ENCODE measurements at regions not wholly inside any gene's neighbourhood (a gene's known extent, or its start where the extent isn't known, plus 50 kb on each side); places are given as distances from the start of the nearest gene placed in this dataset.

DNA sequence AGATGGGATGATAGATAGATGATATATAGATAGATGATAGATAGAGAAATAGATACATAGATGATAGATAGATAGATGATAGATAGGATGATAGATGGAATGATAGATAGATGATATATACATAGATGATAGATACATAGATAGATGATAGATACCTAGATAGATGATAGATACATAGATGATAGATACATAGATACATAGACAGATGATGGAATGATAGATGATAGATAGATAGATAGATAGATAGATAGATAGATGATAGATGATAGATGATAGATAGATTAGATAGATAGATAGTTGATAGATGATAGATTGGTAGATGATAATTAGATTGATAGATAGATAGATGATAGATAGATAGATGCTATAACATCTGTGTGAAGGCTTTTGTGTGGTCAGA is 201.7 kb upstream of the RAB4A start:
- no peak for DNase-seq

DNA sequence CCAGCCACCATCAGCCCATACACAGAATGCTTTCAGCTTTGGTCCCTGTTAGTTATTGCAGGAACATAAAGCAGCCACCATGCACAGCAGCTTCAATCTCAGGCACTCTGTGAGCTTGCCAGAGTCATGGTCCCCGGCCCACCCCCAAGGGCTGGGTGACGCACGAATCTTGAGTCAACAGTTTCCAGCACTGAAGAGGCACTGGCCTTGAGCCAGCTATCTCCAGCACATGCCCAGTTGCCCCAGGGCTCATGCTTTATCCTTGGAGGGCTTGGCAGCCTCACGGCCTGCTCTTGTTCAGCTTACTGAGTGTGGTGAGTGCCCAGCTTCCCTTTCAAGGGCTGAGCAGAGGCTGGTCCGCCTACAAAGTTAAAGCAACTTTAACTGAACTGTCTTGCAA is 200.7 kb upstream of the RAB4A start:
- peak; percentile 95 to 97 for DNase-seq

DNA sequence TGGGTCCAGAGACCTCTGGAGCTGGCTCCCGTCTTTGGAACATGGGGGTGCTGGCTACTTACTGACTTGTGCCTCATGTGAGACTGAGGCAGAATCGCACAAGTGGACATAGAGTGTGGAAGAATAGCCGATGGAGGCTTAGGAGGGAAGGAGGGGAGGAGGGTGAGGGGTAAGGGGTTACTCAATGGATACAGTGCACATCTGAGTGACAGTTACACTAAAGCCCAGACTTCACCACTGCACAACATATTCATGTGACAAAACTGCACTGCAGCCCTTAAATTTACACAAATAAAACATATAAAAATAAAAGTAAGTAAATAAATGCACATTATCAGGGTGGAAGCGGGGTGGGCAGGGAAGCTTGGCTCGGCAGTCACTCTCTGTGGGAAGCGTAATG is 197.7 kb upstream of the RAB4A start:
- DNase-seq: no peak

DNA sequence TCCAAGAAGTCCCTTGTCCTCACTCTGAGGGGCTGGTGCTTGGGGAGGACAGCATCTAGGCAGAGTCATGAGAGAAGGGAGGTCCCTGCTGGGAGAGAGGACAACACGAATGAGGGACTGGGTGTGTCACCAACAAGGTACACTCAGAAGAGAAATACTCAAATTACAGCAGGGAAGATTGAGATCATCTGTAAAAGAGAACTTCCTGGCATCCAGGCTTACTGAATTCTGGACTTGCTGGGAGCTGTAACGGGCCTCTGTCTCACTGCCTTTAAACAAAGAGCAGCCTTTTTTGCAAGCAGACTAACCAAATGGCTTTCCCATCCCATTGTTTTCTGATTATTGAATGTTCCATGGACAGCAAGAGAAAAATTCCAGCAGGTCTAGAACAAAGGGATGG is 195.7 kb upstream of the RAB4A start:
- DNase-seq: no peak

DNA sequence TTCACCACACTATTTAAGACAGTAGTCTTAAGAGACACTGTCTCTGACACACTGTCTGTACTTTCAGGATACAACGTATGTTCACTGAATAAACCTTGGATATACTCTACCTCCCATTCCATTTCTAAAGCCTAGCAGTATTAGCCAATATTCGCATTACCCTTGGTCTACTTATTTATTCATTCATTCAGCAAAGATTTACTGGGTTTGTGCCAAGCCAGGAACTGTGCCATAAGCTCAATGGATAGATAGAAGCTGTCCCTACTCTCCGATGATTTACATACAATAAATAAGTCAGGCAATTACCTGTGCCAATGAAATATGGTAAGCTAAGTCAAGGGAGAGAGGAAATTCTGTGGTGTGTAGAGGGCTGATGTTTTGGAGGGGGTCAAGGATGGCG is 195.2 kb upstream of the RAB4A start:
- DNase-seq: no peak

DNA sequence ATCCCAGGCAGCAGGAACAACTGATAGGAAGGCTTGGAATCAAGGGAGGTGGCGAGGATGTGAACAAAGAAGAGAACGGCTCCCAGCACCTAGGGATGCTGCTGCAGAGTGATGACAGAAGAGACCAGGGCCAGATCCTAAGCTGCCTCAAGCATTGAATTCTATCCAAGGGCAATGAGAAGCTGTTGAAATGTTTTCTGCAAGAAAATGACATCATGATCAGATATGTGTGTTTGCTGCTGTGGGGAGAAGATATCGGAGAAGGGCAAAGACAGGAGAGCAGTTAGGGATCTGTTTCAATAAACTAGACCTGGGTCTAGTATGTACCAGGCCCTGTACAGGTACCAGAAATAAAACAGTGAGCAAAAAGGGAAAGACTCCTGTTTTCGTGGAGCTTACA is 194.7 kb upstream of the RAB4A start:
- no peak for DNase-seq

DNA sequence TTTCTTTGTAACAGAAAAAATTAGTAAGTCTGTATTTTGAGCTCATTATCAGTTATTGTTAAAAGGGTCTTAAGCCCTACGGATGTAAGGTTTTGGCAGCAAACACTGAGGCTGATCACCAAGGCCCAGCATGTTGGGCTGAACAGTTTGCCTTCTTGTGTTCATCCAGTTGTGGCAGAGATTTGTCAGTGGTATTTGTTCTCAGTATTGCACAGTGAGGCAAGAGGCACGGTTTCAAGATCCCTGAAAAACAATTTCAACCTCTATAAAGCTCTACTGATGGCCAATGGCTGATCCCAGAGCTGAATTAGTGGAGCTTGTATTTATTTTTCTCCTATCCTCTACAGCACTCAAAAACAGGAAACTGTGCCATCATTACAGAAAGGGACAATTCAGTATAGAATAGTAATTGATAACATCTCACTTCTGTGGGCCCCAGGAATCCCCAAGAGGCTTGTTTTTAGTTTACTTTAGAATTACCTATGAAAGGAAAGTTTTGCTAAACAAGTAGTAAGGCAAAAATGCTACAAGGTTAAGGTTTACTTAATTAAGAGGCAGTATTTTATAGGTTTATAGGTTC is 191.8 kb upstream of the RAB4A start:
- no peak for DNase-seq

DNA sequence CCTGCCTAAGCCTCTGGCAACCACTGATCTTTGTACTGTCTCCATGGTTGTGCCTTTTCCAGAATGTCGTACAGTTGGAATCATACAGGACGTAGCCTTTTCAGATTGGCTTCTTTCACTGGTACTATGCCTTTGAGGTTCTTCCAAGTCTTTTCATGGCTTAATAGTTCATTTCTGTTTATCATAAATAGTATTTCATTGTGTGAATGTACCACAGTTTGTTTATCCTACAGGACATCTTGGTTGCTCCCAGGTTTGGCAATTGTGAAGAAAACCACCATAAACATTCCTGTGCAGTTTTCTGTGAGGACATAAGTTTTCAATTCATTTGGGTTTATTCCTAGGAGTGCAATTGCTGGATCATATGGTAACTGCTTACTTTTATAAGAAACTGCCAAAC is 190.6 kb upstream of the RAB4A start:
- no peak for DNase-seq

DNA sequence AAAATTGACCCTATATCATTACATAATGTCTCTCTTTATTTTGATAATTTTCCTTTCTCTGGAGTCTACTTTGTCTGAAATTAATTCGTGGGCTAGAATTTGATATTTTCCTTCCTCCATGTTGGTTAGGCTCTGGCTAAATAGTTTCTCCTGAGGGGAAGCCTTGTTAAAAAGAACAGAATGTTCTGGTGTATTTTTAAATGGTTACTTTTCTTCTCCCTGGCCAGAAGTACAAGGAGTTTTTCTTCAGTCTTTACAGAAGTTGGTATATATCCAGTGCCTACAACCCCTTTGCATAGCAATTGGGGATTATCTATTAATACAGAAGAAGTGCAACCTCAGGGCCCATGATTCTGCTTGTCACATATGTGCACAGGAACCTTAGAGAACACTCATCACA is 185.6 kb upstream of the RAB4A start:
- DNase-seq: no peak

DNA sequence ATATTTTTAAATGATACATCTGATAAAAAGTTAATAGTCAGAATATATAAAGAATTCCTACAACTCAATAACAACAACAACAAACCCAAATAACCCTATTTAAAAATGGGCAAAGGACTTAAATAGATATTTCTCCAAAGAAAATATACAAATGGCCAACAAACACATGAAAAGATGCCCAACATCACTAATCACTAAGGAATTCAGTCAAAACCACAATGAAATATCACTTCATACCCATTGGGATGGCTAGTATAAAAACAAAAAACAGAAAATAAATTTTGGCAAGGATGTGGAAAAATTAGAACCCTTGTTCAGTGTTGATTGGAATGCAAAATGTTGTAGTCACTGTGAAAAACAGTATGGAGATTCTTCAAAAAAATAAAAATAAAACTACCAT is 184.8 kb upstream of the RAB4A start:
- no peak for DNase-seq

DNA sequence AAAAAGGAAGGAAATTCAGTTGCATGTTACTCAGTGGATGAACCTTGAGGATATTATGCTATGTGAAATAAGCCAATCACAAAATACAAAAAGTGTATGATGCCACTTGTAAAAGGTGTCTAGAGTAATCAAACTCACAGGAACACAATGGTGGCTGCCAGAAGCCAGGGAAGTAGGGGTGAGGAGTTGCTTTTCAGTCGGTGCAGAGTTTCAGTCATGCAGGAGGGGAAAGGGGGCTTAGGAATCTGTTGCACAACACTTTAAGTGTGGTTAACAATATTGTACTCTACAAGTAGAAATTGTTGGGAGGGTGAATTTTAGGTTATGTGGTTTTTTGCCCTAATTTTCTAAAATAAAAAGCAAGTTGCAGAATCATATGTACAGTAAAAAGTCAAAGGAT is 184.2 kb upstream of the RAB4A start:
- no peak for DNase-seq

DNA sequence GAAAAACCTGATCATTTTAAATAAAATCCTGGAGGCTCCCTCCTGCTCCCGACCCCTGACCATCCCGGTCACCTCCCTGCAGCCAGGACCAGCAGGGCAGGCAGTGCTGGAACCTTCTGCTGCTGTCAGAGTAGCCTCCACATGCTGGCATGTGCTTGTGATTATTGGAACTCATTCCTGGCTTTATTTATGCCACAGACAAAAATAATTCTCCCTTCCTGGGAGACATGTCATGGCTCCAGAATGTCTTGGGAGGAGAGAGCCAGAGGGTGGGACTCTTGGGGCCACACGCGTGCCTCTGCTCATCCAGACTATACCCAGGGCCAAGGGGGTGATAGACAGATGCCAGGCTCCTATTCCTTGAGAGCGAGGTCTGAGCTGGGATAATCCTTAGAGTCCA is 183.6 kb upstream of the RAB4A start:
- no peak for DNase-seq

DNA sequence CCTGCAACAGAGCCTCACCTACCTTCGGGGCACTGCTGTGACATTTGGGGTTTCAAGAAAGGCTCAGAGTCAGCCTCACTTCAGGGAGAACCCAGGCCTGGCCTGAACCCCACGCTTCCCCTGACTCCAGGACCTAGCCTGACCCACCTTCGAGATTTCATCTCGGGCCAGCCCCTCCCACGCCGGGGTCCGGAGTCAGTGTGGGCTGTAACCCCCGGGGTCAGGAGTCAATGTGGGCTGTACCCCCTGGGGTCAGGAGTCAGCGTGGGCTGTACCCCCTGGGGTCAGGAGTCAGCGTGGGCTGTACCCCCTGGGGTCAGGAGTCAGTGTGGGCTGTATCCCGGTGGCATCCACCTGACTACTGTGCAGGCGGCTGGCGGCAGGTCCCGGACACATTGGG is 183.0 kb upstream of the RAB4A start:
- DNase-seq: no peak

DNA sequence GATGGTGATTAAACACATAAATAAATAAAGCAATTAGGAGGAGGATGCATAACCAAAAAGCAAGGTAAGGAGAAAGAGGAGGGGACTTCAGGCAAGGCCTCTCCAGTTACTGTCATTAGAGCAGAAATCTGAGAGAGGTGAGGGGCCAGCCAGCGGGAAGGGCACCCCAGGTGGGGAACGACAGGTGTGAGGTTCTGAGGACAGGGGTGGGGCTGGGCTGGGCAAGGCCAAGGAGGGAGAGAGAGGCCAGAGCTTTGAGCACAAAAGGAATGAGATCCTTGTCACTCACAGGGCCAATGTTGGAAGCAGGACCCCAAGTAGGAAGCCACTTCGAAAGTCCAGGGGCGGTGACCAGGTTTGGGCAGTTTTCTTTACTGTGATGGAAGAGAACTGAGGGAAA is 182.2 kb upstream of the RAB4A start:
- DNase-seq: no peak

DNA sequence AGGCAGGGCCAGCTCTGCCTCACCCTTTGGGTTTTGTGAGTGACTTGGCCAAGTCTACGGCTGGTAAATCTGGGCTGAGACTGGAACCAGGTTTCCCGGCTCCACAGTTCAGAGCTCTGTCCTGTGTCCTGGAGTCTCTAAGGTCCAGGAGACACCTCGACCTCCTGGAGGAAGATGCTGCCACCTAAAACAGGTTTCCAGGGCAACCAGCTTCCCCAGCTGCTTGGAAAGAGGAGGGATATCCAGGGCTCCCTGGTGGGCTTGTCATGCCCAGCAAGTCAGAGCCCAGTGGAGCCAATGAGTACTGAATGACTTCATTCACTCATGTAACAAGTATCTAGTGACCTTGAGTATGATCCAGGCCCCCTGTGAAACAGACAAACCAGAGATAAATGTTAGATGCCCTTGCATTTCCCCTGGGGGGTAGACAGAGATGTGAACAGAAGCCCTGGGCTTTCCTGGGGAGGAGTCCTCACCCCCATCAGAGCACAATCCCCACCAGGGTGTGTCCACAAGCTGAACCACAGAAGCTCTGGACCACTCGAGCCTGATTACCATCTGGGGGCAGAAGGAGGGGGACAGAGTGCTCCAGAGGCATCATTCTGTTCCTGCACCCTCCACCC is 181.2 kb upstream of the RAB4A start:
- DNase-seq: no peak

DNA sequence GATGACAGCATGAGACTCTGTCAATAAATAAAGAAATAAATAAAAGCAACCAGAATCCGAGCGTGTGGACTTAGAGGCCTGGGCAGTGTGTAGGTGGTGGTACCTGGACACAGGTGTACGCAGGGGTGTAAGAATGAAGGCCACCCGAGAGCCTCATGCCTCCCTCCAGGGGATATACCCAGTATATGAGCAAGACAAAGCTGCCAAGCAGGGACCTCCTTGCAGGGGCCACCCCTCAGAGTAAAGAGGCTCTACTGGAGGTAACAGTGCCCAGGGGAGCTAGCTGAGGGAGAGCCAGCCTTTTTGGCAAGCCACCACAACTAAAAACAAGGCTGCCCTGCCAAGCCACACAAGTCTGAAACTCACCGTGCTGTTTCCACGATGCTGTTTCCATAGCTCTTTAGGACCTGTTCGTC is 179.2 kb upstream of the RAB4A start:
- DNase-seq: no peak

DNA sequence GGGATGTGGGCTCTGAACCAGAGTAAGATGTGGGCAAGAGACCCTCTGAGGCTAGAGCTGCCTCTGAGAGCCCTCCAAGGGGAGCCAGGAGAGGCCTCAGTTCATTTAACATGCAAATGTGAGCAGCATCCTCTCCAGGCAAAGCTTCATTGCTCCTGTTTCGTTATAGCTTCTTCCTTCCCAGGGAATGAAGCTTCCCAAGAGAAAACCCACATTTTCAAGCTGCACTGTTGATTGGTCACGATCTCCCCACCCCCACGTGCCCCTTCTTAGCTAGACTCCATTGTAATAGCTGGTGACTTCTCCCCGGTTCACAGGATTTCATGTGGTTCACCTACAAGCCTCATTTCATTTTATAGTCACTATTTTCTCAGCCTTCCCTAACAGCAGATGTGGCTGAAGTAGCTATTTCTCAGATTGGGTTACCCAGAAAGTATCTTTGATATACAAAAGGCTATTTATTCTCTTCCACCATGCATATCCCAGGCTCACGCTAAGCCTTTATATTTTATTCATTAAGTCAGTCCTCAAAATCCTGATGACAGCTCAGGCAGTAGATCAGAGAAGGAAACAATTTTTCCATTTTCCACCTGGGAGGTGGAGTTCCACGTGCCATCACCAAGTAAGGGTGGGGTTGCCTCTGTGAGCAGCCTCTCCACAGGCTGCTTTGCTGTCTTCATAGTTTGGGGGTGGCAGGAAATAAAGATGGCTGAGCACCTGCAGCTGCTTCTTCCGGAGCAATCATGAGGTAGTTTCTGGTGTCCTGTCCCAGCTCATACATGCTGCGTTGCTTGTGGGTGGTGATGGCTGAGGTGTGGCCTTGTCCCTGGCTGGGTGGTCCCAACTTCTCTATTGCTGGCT is 178.3 kb upstream of the RAB4A start:
- no peak for DNase-seq

DNA sequence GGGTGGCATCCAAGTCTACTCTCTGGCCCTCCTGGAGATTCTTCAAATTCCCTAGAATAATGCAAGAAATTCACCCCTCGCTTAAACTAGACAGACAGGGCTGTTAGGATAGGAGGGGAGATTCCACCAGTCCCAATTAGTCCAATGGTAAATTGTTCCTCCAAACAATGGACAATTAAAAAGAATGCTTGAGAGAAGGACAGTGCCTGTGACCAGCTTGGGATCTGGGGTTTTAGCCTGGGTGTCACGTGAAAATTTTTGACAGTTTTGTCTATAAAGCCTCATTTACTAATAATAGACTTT is 177.7 kb upstream of the RAB4A start:
- DNase-seq: no peak

DNA sequence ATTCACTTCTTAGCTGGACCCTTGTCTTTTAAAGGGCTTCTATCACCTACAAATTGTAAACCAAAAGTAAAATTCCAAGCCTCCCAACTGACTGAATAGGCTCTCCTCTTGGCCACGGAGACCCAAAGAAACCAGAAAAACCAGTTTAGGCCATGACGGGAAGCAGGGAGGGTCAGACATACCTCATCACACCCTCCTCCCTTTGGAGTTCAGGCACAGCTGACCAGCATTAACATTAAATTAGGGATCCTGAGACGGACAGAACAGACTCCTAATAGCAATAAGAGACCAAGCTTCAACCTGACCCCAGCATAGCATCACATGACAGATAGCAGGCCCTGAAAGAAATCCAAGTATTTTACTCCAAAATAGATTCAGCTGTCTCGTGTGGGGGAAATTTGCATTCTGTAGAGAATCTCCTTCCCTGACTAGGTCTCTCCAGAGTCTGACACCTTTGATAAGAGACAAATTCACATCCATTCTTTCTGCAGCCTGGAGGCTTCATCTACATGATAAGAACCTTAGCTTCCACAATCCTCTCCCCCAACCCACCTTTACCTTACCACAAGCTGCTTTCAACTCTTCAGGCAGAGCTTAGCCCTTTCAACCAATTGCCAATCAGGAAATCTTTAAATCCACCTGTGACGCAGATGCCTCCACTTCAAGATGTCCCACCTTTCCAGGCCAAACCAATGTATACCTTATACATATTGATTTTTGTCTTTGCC is 177.1 kb upstream of the RAB4A start:
- DNase-seq: no peak

DNA sequence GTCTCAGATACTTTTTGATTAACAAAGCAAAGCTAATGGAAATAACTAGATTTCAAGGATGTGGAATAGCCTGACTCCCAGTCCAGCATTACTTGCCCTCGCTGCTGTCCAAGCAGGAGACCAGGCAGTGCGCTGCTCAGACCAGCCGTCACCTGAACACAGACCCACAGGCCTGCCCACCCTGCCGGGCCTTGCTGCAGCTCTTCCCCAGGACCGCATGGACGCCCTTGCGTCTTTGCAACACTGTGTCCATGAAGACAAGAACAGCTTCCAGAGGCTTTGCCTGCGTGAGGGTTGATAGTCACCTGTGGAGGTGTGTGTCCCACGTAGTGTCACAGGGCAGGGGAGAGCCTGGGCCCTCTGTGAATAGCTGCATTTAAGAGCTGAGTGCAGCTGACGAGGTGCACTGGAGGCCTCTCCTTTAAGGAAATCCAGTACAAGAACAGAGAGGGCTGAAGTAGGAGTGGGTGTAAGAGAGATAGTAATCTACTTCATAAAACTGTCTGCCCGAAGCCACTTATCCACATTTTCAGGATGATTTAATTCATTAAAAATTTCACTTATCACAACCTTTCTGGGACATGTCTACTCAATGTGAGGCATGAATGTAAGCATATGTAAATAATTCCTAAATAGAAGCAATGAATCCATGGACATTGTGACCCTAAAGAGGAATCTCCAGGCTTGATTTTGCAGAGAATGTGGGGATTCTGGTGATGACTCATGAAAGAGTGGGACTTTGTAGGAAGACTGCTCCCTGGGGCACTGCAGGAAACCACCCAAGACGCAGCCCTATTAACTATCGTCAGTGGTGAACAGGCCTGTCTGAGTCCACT is 176.2 kb upstream of the RAB4A start:
- no peak for DNase-seq

DNA sequence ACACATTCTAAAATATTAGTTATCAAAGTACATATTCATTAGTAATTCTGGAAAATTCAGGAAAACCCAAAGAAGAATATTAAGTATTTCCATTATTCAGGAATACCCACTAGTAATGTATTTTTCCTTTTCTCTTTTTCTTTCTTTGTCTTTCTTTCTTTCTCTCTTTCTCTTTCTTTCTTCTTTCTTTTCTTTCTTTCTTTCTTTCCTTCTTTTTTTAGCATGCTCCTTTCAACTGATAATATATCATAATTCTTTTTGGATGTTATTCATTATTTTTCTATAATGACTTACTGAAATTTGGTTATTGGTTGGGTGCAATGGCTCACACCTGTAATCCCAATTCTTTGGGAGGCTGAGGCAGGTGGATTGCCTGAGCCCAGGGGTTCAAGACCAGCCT is 175.6 kb upstream of the RAB4A start:
- no peak for DNase-seq

DNA sequence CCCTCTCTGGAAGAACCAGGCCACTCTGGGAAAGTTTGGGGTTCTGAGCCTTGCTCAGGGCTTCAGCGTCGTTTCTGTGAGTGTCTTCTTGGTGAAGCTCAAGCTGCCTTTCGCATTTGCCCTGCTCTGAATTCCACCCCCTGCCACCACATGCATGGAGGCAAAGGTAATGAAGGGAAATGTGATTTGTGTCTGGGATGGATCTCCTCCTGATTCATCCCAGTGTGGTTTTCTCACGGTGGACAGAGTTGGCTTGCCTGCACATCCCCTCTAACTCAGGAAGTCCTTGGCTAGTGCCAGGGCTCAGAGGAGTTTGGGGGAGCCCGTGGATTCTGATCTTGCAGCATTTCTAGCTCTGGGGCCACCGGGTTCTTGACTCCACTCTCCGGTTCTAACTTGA is 173.6 kb upstream of the RAB4A start:
- no peak for DNase-seq

DNA sequence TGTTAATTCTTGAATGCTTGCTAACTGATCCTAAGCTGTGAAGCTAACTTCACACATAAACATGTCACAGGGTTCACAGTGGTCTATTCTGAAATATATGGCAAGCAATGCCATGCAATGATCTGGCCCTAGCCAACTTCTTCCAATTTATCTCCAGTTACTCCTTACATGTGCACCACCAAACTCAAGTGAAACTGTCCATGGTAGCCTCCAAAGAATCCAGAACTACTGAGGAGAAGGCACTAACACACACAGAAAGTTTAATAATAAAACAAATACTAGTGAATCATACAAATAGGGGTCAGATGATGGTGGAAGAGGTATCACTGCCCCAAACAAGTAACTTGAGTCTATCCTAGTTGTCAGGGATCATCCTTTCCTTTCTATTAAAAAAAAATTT is 172.6 kb upstream of the RAB4A start:
- DNase-seq: no peak

All from SHP77 (cell line).